ENCODE measurements at regions not wholly inside any gene's neighbourhood (a gene's known extent, or its start where the extent isn't known, plus 50 kb on each side); places are given as distances from the start of the nearest gene placed in this dataset.

DNA sequence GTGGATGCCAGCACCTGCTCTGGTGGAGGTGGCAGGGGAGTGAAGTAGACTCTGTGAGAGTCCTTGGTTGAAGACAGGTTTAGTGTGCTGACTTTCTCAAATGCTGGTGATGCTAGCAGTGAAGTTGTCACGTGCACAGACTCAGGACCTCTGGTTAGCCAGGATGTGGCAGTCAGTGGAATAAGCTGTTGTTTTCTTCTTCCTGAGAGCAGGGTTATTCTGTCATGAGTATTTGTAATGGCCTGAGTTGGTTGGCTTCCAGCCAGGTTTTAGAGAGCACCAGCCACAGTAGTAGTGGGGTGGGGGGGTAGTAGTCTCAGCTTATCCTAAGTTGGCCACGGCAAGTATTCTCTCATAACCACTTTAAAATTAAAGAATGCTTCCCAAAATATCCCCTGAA is 169.7 kb upstream of the FOXN2 start:
- TF ChIP-seq, protein P1, sequence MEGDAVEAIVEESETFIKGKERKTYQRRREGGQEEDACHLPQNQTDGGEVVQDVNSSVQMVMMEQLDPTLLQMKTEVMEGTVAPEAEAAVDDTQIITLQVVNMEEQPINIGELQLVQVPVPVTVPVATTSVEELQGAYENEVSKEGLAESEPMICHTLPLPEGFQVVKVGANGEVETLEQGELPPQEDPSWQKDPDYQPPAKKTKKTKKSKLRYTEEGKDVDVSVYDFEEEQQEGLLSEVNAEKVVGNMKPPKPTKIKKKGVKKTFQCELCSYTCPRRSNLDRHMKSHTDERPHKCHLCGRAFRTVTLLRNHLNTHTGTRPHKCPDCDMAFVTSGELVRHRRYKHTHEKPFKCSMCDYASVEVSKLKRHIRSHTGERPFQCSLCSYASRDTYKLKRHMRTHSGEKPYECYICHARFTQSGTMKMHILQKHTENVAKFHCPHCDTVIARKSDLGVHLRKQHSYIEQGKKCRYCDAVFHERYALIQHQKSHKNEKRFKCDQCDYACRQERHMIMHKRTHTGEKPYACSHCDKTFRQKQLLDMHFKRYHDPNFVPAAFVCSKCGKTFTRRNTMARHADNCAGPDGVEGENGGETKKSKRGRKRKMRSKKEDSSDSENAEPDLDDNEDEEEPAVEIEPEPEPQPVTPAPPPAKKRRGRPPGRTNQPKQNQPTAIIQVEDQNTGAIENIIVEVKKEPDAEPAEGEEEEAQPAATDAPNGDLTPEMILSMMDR (IDR thresholded peaks at IDR 0.05): no peak
- DNase-seq (ENCODE audit: low spot score) (no peak), ATAC-seq (ENCODE audit: low FRiP score) (no peak)

- TF ChIP-seq, protein P1 (IDR thresholded peaks at IDR 0.05): no peak
- DNase-seq (ENCODE audit: low spot score) (no peak), ATAC-seq (ENCODE audit: low FRiP score) (no peak)
Measured at GRCh38 chr2:48145845-48146452, 168.5 kb upstream of the FOXN2 start.

- ATAC-seq (ENCODE audit: low FRiP score): no peak
- TF ChIP-seq, protein P1 (IDR thresholded peaks at IDR 0.05): no peak
Measured at GRCh38 chr2:48146552-48146951, 167.9 kb upstream of the FOXN2 start.

GRCh38 chr2:48147719-48148118 is 166.8 kb upstream of the FOXN2 start:
- no peak for ATAC-seq (ENCODE audit: low FRiP score)
- DNase-seq (ENCODE audit: low spot score): no peak
- TF ChIP-seq, protein P1 (IDR thresholded peaks at IDR 0.05): no peak

More at GRCh38 chr2:48146552-48146951, 167.9 kb upstream of the FOXN2 start:
- no peak for DNase-seq (ENCODE audit: low spot score)

DNA sequence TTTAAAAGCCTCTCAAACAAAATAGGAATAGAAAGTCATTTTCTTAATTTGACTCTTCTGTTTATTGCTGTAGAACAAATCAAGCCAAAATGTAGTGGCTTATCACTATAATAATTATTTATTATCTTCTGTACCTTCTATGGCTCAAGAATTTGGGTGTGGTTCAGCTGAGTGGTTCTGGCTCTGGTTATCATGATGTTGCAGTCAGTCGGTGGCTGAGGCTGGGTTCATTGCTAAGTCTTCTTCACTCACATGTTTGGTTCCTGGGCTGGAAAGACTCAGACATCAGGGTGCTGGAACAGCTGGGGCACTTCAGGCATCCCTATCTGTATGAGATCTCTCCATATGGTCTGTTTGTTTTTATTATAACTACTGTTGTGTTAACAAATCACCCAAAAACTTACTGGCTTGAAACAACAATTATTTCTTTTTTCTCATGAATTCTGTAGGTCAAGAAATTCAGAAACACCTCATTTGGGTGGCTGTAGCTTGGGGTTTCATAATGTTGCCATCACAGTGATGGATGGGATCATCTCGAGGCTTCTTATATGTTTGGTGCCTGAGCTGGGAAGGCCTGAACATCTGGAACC is 165.5 kb upstream of the FOXN2 start:
- no peak for ATAC-seq (ENCODE audit: low FRiP score)
- DNase-seq (ENCODE audit: low spot score): no peak
- TF ChIP-seq, protein P1 (IDR thresholded peaks at IDR 0.05): no peak

GRCh38 chr2:48157150-48157549 is 157.3 kb upstream of the FOXN2 start:
- DNase-seq (ENCODE audit: low spot score): no peak
- no peak for ATAC-seq (ENCODE audit: low FRiP score)
- TF ChIP-seq, protein P1 (IDR thresholded peaks at IDR 0.05): no peak

- no peak for DNase-seq (ENCODE audit: low spot score)
- no peak for ATAC-seq (ENCODE audit: low FRiP score)
- TF ChIP-seq, protein P1 (IDR thresholded peaks at IDR 0.05): no peak
Measured at GRCh38 chr2:48161628-48162027, 152.9 kb upstream of the FOXN2 start.

All from omental fat pad (tissue), 3 donors.